HCT116 (cell line): ENCODE measurements at regions not wholly inside any gene's neighbourhood (a gene's known extent, or its start where the extent isn't known, plus 50 kb on each side); places are given as distances from the start of the nearest gene placed in this dataset.

ENCODE experiments used
- ATAC-seq: fragments of 200-7000 bp; cut with Tn5 transposase; 2 replicates; pipeline ENCODE4 v1.9.1; 2020; ENCODE audit warnings: mild to moderate bottlenecking, moderate library complexity
- BruUV-seq: library from RNA; stranded (reverse); fragments of 400-500 nt; replicated peaks from 2 replicates; lab custom pipeline; 2021; lab: Mats Ljungman, UMichigan
- CTCF ChIA-PET: fragments of 300-600 bp; sonication (Branson Sonifier 250); formaldehyde crosslinking; loops from one replicate; lab custom pipeline; 2021; ENCODE audit warnings: antibody characterized with exemption; lab: Charles Lee
- POLR2A ChIA-PET: fragments of 300-600, 350-600 bp; sonication (Branson Sonifier 250); formaldehyde crosslinking; loops from one replicate; lab custom pipeline; 2021; ENCODE audit warnings: antibody characterized with exemption; lab: Charles Lee
- RAD21 ChIA-PET, 2 experiments: fragments of 300-600 bp; sonication (Branson Sonifier 250); formaldehyde crosslinking; loops; one replicate each; lab custom pipeline; 2023; ENCODE audit warnings: low total read pairs in 2 of 2; ENCODE audit not compliant: uncharacterized antibody in 2 of 2, unreplicated experiment in 2 of 2, low non-redundant PET in 1 of 2; lab: Charles Lee
- DNase-seq: peaks from one replicate; pipeline ENCODE4 v3.0.0-alpha.2; 2010; ENCODE audit warnings: low read depth, low spot score
- H2AFZ ChIP-seq: fragments of 200-600 bp; shearing (Covaris generic), sonication (generic); 2 replicates; pipeline ENCODE4 v1.6.1; 2017; ENCODE audit warnings: low read depth, mixed run types, mixed read lengths, antibody characterized with exemption, low read length; ENCODE audit not compliant: poor library complexity, severe bottlenecking
- H3K27ac ChIP-seq: 2 replicates; pipeline ENCODE4 v1.5.1; 2012; ENCODE audit warnings: low read depth, low read length
- H3K27me3 ChIP-seq: fragments of 200-600 bp; sonication (generic); 2 replicates; pipeline ENCODE4 v1.6.1; 2016; ENCODE audit warnings: mixed run types, low read length, mixed read lengths; ENCODE audit not compliant: insufficient read depth
- H3K36me3 ChIP-seq, 2 experiments: fragments of 200-500 bp in 1 of 2; fragments of 200-600 bp in 1 of 2; sonication (Bioruptor generic) in 1 of 2; sonication (generic) in 1 of 2; 2 replicates each; pipeline versions ENCODE4 v1.5.1 to v1.6.1; 2014 to 2016; ENCODE audit warnings: low read length in 2 of 2, inconsistent platforms in 1 of 2, mixed read lengths in 1 of 2, mixed run types in 1 of 2; ENCODE audit not compliant: insufficient read depth in 2 of 2, control insufficient read depth in 1 of 2
- H3K4me1 ChIP-seq, 2 experiments: fragments of 200-600 bp in 1 of 2; sonication (generic) in 1 of 2; 2 replicates each; pipeline versions ENCODE4 v1.5.1 to v1.6.1; 2012 to 2017; ENCODE audit warnings: low read length in 2 of 2, inconsistent platforms in 1 of 2, mild to moderate bottlenecking in 1 of 2, mixed read lengths in 1 of 2, mixed run types in 1 of 2, moderate library complexity in 1 of 2; ENCODE audit not compliant: insufficient read depth in 2 of 2, control insufficient read depth in 1 of 2
- H3K4me2 ChIP-seq: fragments of 200-600 bp; sonication (generic); 2 replicates; pipeline ENCODE4 v1.6.1; 2017; ENCODE audit warnings: mixed run types, low read length, mixed read lengths
- H3K4me3 ChIP-seq, 2 experiments: fragments of 200-600 bp in 1 of 2; sonication (generic) in 1 of 2; replicated peaks in 1 of 2; 2 replicates each; pipeline ENCODE4 v1.5.1; 2011 to 2016; ENCODE audit warnings: low read length in 2 of 2, control low read depth in 1 of 2, low read depth in 1 of 2, mild to moderate bottlenecking in 1 of 2, mixed read lengths in 1 of 2, mixed run types in 1 of 2
- H3K79me2 ChIP-seq: fragments of 200-600 bp; sonication (generic); 2 replicates; pipeline ENCODE4 v1.6.1; 2017; ENCODE audit warnings: mild to moderate bottlenecking, mixed run types, low read length, moderate library complexity, mixed read lengths; ENCODE audit not compliant: insufficient read depth
- H3K9ac ChIP-seq: fragments of 200-600 bp; sonication (generic); 2 replicates; pipeline ENCODE4 v1.6.1; 2016; ENCODE audit warnings: low read length, mixed read lengths
- H3K9me2 ChIP-seq: fragments of 200-600 bp; sonication (generic), shearing (Covaris generic); 2 replicates; pipeline ENCODE4 v1.6.1; 2017; ENCODE audit warnings: mixed run types, mild to moderate bottlenecking, moderate library complexity; ENCODE audit not compliant: insufficient read depth
- H3K9me3 ChIP-seq, 2 experiments: fragments of 200-500 bp in 1 of 2; fragments of 200-600 bp in 1 of 2; sonication (Bioruptor generic) in 1 of 2; sonication (generic) in 1 of 2; 2 replicates each; pipeline ENCODE4 v1.6.1; 2014 to 2017; ENCODE audit warnings: low read length in 2 of 2, mixed read lengths in 2 of 2, inconsistent platforms in 1 of 2, low read depth in 1 of 2, mild to moderate bottlenecking in 1 of 2, mixed run types in 1 of 2, moderate library complexity in 1 of 2; ENCODE audit not compliant: control insufficient read depth in 1 of 2, insufficient read depth in 1 of 2
- H4K20me1 ChIP-seq: fragments of 200-600 bp; sonication (generic), shearing (Covaris generic); 2 replicates; pipeline ENCODE4 v1.6.1; 2017; ENCODE audit warnings: mixed run types, mild to moderate bottlenecking, moderate library complexity; ENCODE audit not compliant: insufficient read depth
- EZH2phosphoT487 ChIP-seq: fragments of 200-600 bp; IDR thresholded peaks from 2 replicates; pipeline ENCODE4 v1.6.1; 2018; ENCODE audit warnings: antibody characterized with exemption, borderline replicate concordance
- TCF7L2 ChIP-seq: IDR thresholded peaks from 2 replicates; pipeline ENCODE4 v1.7.0; 2011; ENCODE audit warnings: borderline replicate concordance, inconsistent platforms; ENCODE audit not compliant: insufficient read depth, insufficient read length; ENCODE audit errors: extremely low read depth
- intact Hi-C: fragments of 100-400 bp; cut with micrococcal nuclease; formaldehyde crosslinking; loops from 2 replicates; pipeline ENCODE4 v1.10.0; 2022
- TF ChIP-seq, protein P1 (sequence below), 3 experiments: fragments of 200-600 bp in 1 of 3; sonication (generic) in 1 of 3; IDR thresholded peaks in 2 of 3; conservative IDR thresholded peaks in 1 of 3; 2 replicates each; pipeline ENCODE4 v1.5.1; 2012 to 2017; ENCODE audit warnings: low read depth in 2 of 3, low read length in 2 of 3, antibody characterized with exemption in 1 of 3, borderline replicate concordance in 1 of 3, control low read depth in 1 of 3, mild to moderate bottlenecking in 1 of 3, mixed read lengths in 1 of 3, mixed run types in 1 of 3, moderate library complexity in 1 of 3; ENCODE audit not compliant: insufficient read depth in 1 of 3
- TF ChIP-seq, protein P2 (sequence below): IDR thresholded peaks from 2 replicates; pipeline ENCODE4 v1.6.1; 2011; ENCODE audit warnings: mild to moderate bottlenecking, low read length, moderate library complexity; ENCODE audit not compliant: insufficient replicate concordance; ENCODE audit errors: extremely low read depth

DNA sequence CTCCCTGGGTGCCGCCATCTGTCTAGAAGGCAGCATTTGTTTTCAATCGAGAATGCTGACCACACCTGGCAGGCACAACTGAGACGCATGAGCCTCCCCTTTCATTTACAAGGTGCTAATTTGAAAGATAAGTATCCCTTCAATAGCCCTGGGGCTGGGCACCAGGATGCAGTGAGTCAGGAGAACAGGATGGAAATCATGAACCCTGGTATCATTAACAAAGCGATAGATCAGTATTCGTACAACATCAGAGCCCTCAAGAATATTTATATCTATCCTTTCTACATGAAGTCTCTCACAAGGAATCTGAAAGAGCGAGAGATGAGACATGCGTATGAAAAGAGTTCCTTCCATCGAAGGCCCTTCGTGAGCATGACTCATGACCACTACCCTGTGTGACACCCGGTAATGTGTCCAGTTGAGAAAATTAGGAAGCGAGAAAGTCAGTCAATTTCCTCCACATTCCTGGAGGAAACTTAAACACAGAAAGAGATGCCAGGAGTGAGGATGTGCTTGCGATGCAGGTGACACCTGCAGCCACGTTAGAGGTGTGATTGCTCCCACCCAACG lies 123.1 kb upstream of the PITRM1 start:
- Histone ChIP-seq H3K36me3 (no peaks in the 10 kb centered on the region), H2AFZ (no peak overlapping the region), H3K79me2 (no peaks in the 10 kb centered on the region), H3K27ac (no peak overlapping the region), H4K20me1 (no peaks in the 10 kb centered on the region), H3K9ac (no peak overlapping the region), H3K4me2 (no peak overlapping the region), H3K27me3 (peaks cover 3% of the 10 kb centered on the region; the same call in 1 of the 2 replicates), H3K9me3 (no peaks in the 10 kb centered on the region), H3K4me3 (no peak overlapping the region), H3K9me2 (no peaks in the 10 kb centered on the region), H3K4me1 (no peaks in the 10 kb centered on the region)
- BruUV-seq: no TSS peak
- TF ChIP-seq EZH2phosphoT487: no peak
- TF ChIP-seq, protein P1, sequence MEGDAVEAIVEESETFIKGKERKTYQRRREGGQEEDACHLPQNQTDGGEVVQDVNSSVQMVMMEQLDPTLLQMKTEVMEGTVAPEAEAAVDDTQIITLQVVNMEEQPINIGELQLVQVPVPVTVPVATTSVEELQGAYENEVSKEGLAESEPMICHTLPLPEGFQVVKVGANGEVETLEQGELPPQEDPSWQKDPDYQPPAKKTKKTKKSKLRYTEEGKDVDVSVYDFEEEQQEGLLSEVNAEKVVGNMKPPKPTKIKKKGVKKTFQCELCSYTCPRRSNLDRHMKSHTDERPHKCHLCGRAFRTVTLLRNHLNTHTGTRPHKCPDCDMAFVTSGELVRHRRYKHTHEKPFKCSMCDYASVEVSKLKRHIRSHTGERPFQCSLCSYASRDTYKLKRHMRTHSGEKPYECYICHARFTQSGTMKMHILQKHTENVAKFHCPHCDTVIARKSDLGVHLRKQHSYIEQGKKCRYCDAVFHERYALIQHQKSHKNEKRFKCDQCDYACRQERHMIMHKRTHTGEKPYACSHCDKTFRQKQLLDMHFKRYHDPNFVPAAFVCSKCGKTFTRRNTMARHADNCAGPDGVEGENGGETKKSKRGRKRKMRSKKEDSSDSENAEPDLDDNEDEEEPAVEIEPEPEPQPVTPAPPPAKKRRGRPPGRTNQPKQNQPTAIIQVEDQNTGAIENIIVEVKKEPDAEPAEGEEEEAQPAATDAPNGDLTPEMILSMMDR (IDR thresholded peaks at IDR 0.05 in 2 of 3, conservative IDR thresholded peaks at IDR 0.05 in 1 of 3; ENCODE audit: borderline replicate concordance in 1 of 3, insufficient read depth in 1 of 3, low read depth in 2 of 3, low read length in 2 of 3): no peak
- TF ChIP-seq TCF7L2: no peak
- TF ChIP-seq, protein P2, sequence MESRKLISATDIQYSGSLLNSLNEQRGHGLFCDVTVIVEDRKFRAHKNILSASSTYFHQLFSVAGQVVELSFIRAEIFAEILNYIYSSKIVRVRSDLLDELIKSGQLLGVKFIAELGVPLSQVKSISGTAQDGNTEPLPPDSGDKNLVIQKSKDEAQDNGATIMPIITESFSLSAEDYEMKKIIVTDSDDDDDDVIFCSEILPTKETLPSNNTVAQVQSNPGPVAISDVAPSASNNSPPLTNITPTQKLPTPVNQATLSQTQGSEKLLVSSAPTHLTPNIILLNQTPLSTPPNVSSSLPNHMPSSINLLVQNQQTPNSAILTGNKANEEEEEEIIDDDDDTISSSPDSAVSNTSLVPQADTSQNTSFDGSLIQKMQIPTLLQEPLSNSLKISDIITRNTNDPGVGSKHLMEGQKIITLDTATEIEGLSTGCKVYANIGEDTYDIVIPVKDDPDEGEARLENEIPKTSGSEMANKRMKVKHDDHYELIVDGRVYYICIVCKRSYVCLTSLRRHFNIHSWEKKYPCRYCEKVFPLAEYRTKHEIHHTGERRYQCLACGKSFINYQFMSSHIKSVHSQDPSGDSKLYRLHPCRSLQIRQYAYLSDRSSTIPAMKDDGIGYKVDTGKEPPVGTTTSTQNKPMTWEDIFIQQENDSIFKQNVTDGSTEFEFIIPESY: no peak
- ChIA-PET POLR2A (no interaction called here), CTCF (interaction anchor here (1.1 kb wide), 1 partner anchor 8 kb away, joined by 4 read pairs; no protein-coding TSS in a partner anchor), RAD21 (no interaction called here)
- intact Hi-C loops: no loop called here
- no peak for ATAC-seq
- no peak for DNase-seq
